ENCODE measurements at regions not wholly inside any gene's neighbourhood (a gene's known extent, or its start where the extent isn't known, plus 50 kb on each side); places are given as distances from the start of the nearest gene placed in this dataset.

DNA sequence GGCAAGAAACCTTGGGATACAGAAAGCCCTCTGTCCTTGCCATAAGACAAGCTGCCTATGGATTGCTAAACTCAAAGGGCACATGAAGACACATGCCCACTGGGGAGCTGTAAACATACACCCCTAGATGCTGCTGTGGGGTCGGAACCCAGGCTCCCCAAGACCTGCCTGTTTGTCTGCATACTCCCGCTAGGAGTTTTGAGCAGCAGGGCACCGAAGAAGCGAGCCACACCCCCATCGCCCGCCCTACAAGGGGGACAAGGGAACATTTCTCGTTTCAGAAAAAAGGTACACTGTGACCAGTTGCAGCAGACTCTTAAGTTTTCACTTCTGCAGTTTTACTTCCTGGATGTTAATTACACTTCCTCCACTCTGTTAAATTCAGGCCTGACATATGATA, 680.2 kb upstream of the GHITM start (continued):
- TF ChIP-seq, protein P1, sequence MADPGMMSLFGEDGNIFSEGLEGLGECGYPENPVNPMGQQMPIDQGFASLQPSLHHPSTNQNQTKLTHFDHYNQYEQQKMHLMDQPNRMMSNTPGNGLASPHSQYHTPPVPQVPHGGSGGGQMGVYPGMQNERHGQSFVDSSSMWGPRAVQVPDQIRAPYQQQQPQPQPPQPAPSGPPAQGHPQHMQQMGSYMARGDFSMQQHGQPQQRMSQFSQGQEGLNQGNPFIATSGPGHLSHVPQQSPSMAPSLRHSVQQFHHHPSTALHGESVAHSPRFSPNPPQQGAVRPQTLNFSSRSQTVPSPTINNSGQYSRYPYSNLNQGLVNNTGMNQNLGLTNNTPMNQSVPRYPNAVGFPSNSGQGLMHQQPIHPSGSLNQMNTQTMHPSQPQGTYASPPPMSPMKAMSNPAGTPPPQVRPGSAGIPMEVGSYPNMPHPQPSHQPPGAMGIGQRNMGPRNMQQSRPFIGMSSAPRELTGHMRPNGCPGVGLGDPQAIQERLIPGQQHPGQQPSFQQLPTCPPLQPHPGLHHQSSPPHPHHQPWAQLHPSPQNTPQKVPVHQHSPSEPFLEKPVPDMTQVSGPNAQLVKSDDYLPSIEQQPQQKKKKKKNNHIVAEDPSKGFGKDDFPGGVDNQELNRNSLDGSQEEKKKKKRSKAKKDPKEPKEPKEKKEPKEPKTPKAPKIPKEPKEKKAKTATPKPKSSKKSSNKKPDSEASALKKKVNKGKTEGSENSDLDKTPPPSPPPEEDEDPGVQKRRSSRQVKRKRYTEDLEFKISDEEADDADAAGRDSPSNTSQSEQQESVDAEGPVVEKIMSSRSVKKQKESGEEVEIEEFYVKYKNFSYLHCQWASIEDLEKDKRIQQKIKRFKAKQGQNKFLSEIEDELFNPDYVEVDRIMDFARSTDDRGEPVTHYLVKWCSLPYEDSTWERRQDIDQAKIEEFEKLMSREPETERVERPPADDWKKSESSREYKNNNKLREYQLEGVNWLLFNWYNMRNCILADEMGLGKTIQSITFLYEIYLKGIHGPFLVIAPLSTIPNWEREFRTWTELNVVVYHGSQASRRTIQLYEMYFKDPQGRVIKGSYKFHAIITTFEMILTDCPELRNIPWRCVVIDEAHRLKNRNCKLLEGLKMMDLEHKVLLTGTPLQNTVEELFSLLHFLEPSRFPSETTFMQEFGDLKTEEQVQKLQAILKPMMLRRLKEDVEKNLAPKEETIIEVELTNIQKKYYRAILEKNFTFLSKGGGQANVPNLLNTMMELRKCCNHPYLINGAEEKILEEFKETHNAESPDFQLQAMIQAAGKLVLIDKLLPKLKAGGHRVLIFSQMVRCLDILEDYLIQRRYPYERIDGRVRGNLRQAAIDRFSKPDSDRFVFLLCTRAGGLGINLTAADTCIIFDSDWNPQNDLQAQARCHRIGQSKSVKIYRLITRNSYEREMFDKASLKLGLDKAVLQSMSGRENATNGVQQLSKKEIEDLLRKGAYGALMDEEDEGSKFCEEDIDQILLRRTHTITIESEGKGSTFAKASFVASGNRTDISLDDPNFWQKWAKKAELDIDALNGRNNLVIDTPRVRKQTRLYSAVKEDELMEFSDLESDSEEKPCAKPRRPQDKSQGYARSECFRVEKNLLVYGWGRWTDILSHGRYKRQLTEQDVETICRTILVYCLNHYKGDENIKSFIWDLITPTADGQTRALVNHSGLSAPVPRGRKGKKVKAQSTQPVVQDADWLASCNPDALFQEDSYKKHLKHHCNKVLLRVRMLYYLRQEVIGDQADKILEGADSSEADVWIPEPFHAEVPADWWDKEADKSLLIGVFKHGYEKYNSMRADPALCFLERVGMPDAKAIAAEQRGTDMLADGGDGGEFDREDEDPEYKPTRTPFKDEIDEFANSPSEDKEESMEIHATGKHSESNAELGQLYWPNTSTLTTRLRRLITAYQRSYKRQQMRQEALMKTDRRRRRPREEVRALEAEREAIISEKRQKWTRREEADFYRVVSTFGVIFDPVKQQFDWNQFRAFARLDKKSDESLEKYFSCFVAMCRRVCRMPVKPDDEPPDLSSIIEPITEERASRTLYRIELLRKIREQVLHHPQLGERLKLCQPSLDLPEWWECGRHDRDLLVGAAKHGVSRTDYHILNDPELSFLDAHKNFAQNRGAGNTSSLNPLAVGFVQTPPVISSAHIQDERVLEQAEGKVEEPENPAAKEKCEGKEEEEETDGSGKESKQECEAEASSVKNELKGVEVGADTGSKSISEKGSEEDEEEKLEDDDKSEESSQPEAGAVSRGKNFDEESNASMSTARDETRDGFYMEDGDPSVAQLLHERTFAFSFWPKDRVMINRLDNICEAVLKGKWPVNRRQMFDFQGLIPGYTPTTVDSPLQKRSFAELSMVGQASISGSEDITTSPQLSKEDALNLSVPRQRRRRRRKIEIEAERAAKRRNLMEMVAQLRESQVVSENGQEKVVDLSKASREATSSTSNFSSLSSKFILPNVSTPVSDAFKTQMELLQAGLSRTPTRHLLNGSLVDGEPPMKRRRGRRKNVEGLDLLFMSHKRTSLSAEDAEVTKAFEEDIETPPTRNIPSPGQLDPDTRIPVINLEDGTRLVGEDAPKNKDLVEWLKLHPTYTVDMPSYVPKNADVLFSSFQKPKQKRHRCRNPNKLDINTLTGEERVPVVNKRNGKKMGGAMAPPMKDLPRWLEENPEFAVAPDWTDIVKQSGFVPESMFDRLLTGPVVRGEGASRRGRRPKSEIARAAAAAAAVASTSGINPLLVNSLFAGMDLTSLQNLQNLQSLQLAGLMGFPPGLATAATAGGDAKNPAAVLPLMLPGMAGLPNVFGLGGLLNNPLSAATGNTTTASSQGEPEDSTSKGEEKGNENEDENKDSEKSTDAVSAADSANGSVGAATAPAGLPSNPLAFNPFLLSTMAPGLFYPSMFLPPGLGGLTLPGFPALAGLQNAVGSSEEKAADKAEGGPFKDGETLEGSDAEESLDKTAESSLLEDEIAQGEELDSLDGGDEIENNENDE (IDR thresholded peaks at IDR 0.05; ENCODE audit: insufficient replicate concordance, low read length), result no peak
- TF ChIP-seq CEBPB (IDR thresholded peaks at IDR 0.05; ENCODE audit: low read depth, low read length) (no peak), BRCA1 (IDR thresholded peaks at IDR 0.05; ENCODE audit: low read depth, low read length) (no peak), SIN3A (conservative IDR thresholded peaks at IDR 0.05 in 1 of 2, IDR thresholded peaks at IDR 0.05 in 1 of 2; ENCODE audit: low read depth in 1 of 2, low read length in 2 of 2) (no peak), KDM1A (IDR thresholded peaks at IDR 0.05; ENCODE audit: borderline replicate concordance, low read length) (no peak), HDAC2 (IDR thresholded peaks at IDR 0.05; ENCODE audit: borderline replicate concordance in 1 of 2, low read depth in 2 of 2, low read length in 2 of 2) (no peak), KDM5A (IDR thresholded peaks at IDR 0.05; ENCODE audit: low read length) (no peak), JUN (IDR thresholded peaks at IDR 0.05; ENCODE audit: low read depth, low read length) (no peak)
